H1 (cell line): ENCODE measurements at regions not wholly inside any gene's neighbourhood (a gene's known extent, or its start where the extent isn't known, plus 50 kb on each side); places are given as distances from the start of the nearest gene placed in this dataset.

Experiments
- CTCF ChIA-PET: fragments of 300-600 bp; sonication (Branson Sonifier 250); formaldehyde crosslinking; loops from one replicate; lab custom pipeline; 2021; ENCODE audit not compliant: partially characterized antibody; lab: Charles Lee
- POLR2A ChIA-PET: fragments of 300-600 bp; sonication (Branson Sonifier 250); formaldehyde crosslinking; loops from one replicate; lab custom pipeline; 2021; ENCODE audit warnings: inconsistent platforms; ENCODE audit not compliant: partially characterized antibody; lab: Charles Lee
- DNase-seq, 2 experiments: peaks; one replicate each; pipeline versions ENCODE4 v3.0.0 to v3.0.0-alpha.2; 2010 to 2022; ENCODE audit warnings: low spot score in 2 of 2, low read depth in 1 of 2, mixed read lengths in 1 of 2
- FAIRE-seq: peaks from 2 replicates; lab custom pipeline; 2011; peaks lifted over from hg19 to GRCh38; lab: Jason Lieb, UNC
- H2AFZ ChIP-seq: 2 replicates; pipeline ENCODE4 v1.8.1; 2012; ENCODE audit warnings: low read length, inconsistent platforms
- H2AK5ac ChIP-seq: 2 replicates; pipeline ENCODE4 v1.6.1; 2013; ENCODE audit warnings: low read depth, low read length
- H2BK120ac ChIP-seq: replicated peaks from 2 replicates; pipeline ENCODE3; 2013; ENCODE audit warnings: low read depth, low read length, inconsistent platforms
- H2BK12ac ChIP-seq: 2 replicates; pipeline ENCODE4 v1.6.1; 2013; ENCODE audit warnings: low read depth, low read length
- H2BK15ac ChIP-seq: 2 replicates; pipeline ENCODE4 v1.6.1; 2013; ENCODE audit warnings: low read length
- H2BK20ac ChIP-seq: 2 replicates; pipeline ENCODE4 v1.6.1; 2013; ENCODE audit warnings: low read length
- H2BK5ac ChIP-seq: 2 replicates; pipeline ENCODE4 v1.6.1; 2013; ENCODE audit warnings: low read depth, low read length
- H3K14ac ChIP-seq: 2 replicates; pipeline ENCODE4 v1.6.1; 2013; ENCODE audit warnings: inconsistent platforms; ENCODE audit not compliant: insufficient read length
- H3K18ac ChIP-seq: 2 replicates; pipeline ENCODE4 v1.6.1; 2013; ENCODE audit warnings: low read length; ENCODE audit errors: extremely low read depth
- H3K23ac ChIP-seq: 2 replicates; pipeline ENCODE4 v1.6.1; 2013; ENCODE audit warnings: inconsistent platforms; ENCODE audit not compliant: insufficient read length
- H3K23me2 ChIP-seq: 2 replicates; pipeline ENCODE4 v1.6.1; 2013; ENCODE audit warnings: low read depth, low read length
- H3K27ac ChIP-seq: 2 replicates; pipeline ENCODE4 v1.6.1; 2011; ENCODE audit warnings: low read depth, low read length, inconsistent platforms
- H3K27me3 ChIP-seq, 4 experiments: replicated peaks in 1 of 4; 1 replicate in 1 of 4; 2 replicates in 3 of 4; pipeline versions ENCODE4 v1.6.1 to v1.8.1; 2011 to 2013; ENCODE audit warnings: low read length in 3 of 4, mild to moderate bottlenecking in 3 of 4, inconsistent platforms in 2 of 4, mixed read lengths in 2 of 4, moderate library complexity in 1 of 4; ENCODE audit not compliant: control insufficient read depth in 3 of 4, insufficient read depth in 3 of 4; ENCODE audit errors: extremely low read depth in 1 of 4
- H3K36me3 ChIP-seq, 4 experiments: 2 replicates each; pipeline versions ENCODE4 v1.6.1 to v1.8.1; 2011 to 2013; ENCODE audit warnings: mild to moderate bottlenecking in 4 of 4, low read length in 3 of 4, moderate library complexity in 2 of 4, control low read depth in 1 of 4, inconsistent platforms in 1 of 4; ENCODE audit not compliant: insufficient read depth in 4 of 4, control insufficient read depth in 2 of 4
- H3K4ac ChIP-seq: replicated peaks from 2 replicates; pipeline ENCODE3; 2013; ENCODE audit warnings: low read length, low read depth, mixed read lengths, inconsistent platforms; ENCODE audit not compliant: insufficient read length
- H3K4me1 ChIP-seq, 4 experiments: replicated peaks in 1 of 4; 1 replicate in 1 of 4; 2 replicates in 3 of 4; pipeline versions ENCODE4 v1.6.1 to v1.8.1; 2011 to 2013; ENCODE audit warnings: low read length in 3 of 4, inconsistent platforms in 2 of 4, mixed read lengths in 1 of 4; ENCODE audit not compliant: insufficient read depth in 4 of 4, control insufficient read depth in 3 of 4
- H3K4me2 ChIP-seq, 2 experiments: 2 replicates each; pipeline versions ENCODE4 v1.6.1 to v1.8.1; 2011 to 2013; ENCODE audit warnings: low read depth in 2 of 2, low read length in 2 of 2, control low read depth in 1 of 2, inconsistent platforms in 1 of 2, mild to moderate bottlenecking in 1 of 2; ENCODE audit not compliant: insufficient read depth in 1 of 2
- H3K4me3 ChIP-seq, 4 experiments: fragments of 200-600, 300-600 bp in 1 of 4; sonication (generic), shearing (Covaris generic), sonication (Bioruptor Twin) in 1 of 4; 2 replicates each; pipeline versions ENCODE4 v1.5.1 to v1.8.1; 2011 to 2016; ENCODE audit warnings: low read length in 4 of 4, low read depth in 3 of 4, control low read depth in 2 of 4, inconsistent platforms in 2 of 4, mild to moderate bottlenecking in 2 of 4, mixed read lengths in 1 of 4, moderate library complexity in 1 of 4; ENCODE audit not compliant: insufficient read depth in 2 of 4; ENCODE audit errors: extremely low read depth in 1 of 4
- H3K56ac ChIP-seq: replicated peaks from 2 replicates; pipeline ENCODE3; 2013; ENCODE audit warnings: low read depth, mild to moderate bottlenecking, mixed read lengths, low read length, inconsistent platforms; ENCODE audit not compliant: insufficient read length
- H3K79me1 ChIP-seq: 2 replicates; pipeline ENCODE4 v1.6.1; 2013; ENCODE audit warnings: low read depth, low read length, control low read depth
- H3K79me2 ChIP-seq, 2 experiments: 2 replicates each; pipeline versions ENCODE4 v1.6.1 to v1.8.1; 2012 to 2013; ENCODE audit warnings: low read length in 2 of 2, mild to moderate bottlenecking in 2 of 2, inconsistent platforms in 1 of 2; ENCODE audit not compliant: insufficient read depth in 2 of 2, control insufficient read depth in 1 of 2
- H3K9ac ChIP-seq, 4 experiments: replicated peaks in 1 of 4; 1 replicate in 1 of 4; 2 replicates in 3 of 4; pipeline versions ENCODE4 v1.6.1 to v1.8.1; 2011 to 2013; ENCODE audit warnings: low read depth in 3 of 4, low read length in 3 of 4, control low read depth in 2 of 4, mild to moderate bottlenecking in 2 of 4, moderate library complexity in 2 of 4, inconsistent platforms in 1 of 4; ENCODE audit errors: extremely low read depth in 1 of 4
- H3K9me3 ChIP-seq, 2 experiments: 2 replicates each; pipeline versions ENCODE4 v1.6.1 to v1.8.1; 2012 to 2013; ENCODE audit warnings: mild to moderate bottlenecking in 2 of 2, moderate library complexity in 2 of 2, control low read depth in 1 of 2, inconsistent platforms in 1 of 2, low read depth in 1 of 2, low read length in 1 of 2, mixed read lengths in 1 of 2; ENCODE audit not compliant: insufficient read depth in 2 of 2
- H4K20me1 ChIP-seq, 2 experiments: replicated peaks in 1 of 2; 2 replicates each; pipeline versions ENCODE3 to v1.8.1; 2011 to 2013; ENCODE audit warnings: inconsistent platforms in 2 of 2, low read length in 2 of 2, mild to moderate bottlenecking in 1 of 2; ENCODE audit not compliant: insufficient read depth in 2 of 2, control insufficient read depth in 1 of 2
- H4K5ac ChIP-seq: 2 replicates; pipeline ENCODE4 v1.6.1; 2013; ENCODE audit warnings: low read length, low read depth, mixed read lengths, inconsistent platforms; ENCODE audit not compliant: insufficient read length
- H4K8ac ChIP-seq: 2 replicates; pipeline ENCODE4 v1.8.0; 2013; ENCODE audit warnings: mild to moderate bottlenecking, moderate library complexity, low read length, inconsistent platforms; ENCODE audit not compliant: insufficient read depth; ENCODE audit errors: extremely low read depth
- H4K91ac ChIP-seq: replicated peaks from 2 replicates; pipeline ENCODE3; 2013; ENCODE audit warnings: low read length, mixed read lengths, inconsistent platforms; ENCODE audit not compliant: insufficient read length
- BACH1 ChIP-seq: IDR thresholded peaks from 2 replicates; pipeline ENCODE4 v1.6.1; 2012; ENCODE audit warnings: low read length, improper control_type of control experiment
- CHD2 ChIP-seq: IDR thresholded peaks from 2 replicates; pipeline ENCODE4 v1.6.1; 2012; ENCODE audit warnings: low read length, improper control_type of control experiment
- RAD21 ChIP-seq, 2 experiments: IDR thresholded peaks in 1 of 2; conservative IDR thresholded peaks in 1 of 2; 2 replicates each; pipeline ENCODE4 v1.6.1; 2011; ENCODE audit warnings: low read depth in 2 of 2, low read length in 2 of 2, improper control_type of control experiment in 1 of 2, inconsistent platforms in 1 of 2, mild to moderate bottlenecking in 1 of 2, moderate library complexity in 1 of 2
- SAP30 ChIP-seq: fragments of 300-600 bp; sonication (generic); IDR thresholded peaks from 2 replicates; pipeline ENCODE4 v1.7.1; 2012; ENCODE audit warnings: low read length, moderate library complexity, mild to moderate bottlenecking, inconsistent platforms; ENCODE audit not compliant: insufficient read depth, insufficient replicate concordance
- SIN3A ChIP-seq, 2 experiments: IDR thresholded peaks in 1 of 2; conservative IDR thresholded peaks in 1 of 2; 2 replicates each; pipeline ENCODE4 v1.6.1; 2011 to 2012; ENCODE audit warnings: low read length in 2 of 2, improper control_type of control experiment in 1 of 2, low read depth in 1 of 2, mild to moderate bottlenecking in 1 of 2
- YY1 ChIP-seq: IDR thresholded peaks from 2 replicates; pipeline ENCODE4 v1.6.1; 2011; ENCODE audit warnings: low read depth, mild to moderate bottlenecking, low read length
- WGBS, 2 experiments: shearing (Covaris generic) in 1 of 2; methylation state at CpG; one replicate each; pipeline versions ENCODE4 v1.1.6 to v1.1.7; 2013 to 2015; ENCODE audit warnings: low lambda C conversion rate in 2 of 2, mixed read lengths in 2 of 2, inconsistent platforms in 1 of 2, low coverage in 1 of 2, missing lambda C conversion rate in 1 of 2; ENCODE audit not compliant: insufficient replicate concordance in 2 of 2, insufficient coverage in 1 of 2, insufficient read length in 1 of 2; ENCODE audit errors: extremely low coverage in 1 of 2, missing lambda C conversion rate in 1 of 2; 5-methylcytosine and 5-hydroxymethylcytosine counted together

DNA sequence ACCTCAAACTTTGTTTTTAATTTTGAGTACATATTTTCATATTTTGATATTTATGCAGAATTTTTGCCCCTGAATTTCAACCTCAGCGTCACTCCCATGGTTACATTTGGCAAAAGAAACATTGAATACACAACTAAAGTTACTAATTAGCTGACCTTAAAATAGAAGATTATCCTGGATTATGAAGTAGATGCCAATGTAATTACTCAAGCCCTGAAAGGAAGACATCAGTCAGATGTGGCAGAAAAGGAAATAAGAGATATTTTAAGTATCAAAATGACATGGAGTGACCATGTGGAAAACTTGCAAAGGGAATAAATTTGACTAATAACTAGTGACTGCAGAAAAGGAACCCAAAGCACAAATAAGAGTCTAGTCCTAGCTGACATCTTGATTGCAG is 701.3 kb upstream of the KCND2 start:
- H3K18ac ChIP-seq, result no peak overlapping the region
- no peak overlapping the region for H3K23ac ChIP-seq
- no peaks in the 10 kb centered on the region for H4K20me1 ChIP-seq
- H3K4me1 ChIP-seq, result 0 out of 7 replicates have a peak, but pooled peaks cover 0 to 2% (median 0%) of the 10 kb centered on the region in 4 experiments
- no peak overlapping the region for H2BK15ac ChIP-seq
- H4K91ac ChIP-seq, result no peak overlapping the region
- ChIA-PET CTCF (interaction anchor here (0.6 to 1.0 kb wide), 3 partner anchors 55 to 363 kb away, joined by 3 read pairs; no protein-coding TSS in a partner anchor), POLR2A (no interaction called here)
- no peak overlapping the region for H2BK20ac ChIP-seq
- H3K23me2 ChIP-seq, result no peaks in the 10 kb centered on the region
- WGBS, 2 experiments, result 94% methylated on average over 1 of the region's 1 CpG; no CpG with 5 or more reads in 1 of the 2 experiments
- no peak overlapping the region for H4K8ac ChIP-seq
- no peaks in the 10 kb centered on the region for H3K27me3 ChIP-seq
- no peaks in the 10 kb centered on the region for H3K9me3 ChIP-seq
- no peak overlapping the region for H2BK5ac ChIP-seq
- no peak overlapping the region for H3K4me2 ChIP-seq
- H3K27ac ChIP-seq, result no peak overlapping the region
- H3K9ac ChIP-seq, result no peak overlapping the region
- H3K79me1 ChIP-seq, result no peaks in the 10 kb centered on the region
- no peak overlapping the region for H4K5ac ChIP-seq
- H3K36me3 ChIP-seq, result no peaks in the 10 kb centered on the region
- no peaks in the 10 kb centered on the region for H3K79me2 ChIP-seq
- H3K14ac ChIP-seq, result no peak overlapping the region
- DNase-seq (no peak), FAIRE-seq (no peak)
- H3K4me3 ChIP-seq, result no peak overlapping the region
- H3K4ac ChIP-seq, result no peak overlapping the region
- H2BK12ac ChIP-seq, result no peak overlapping the region
- TF ChIP-seq RAD21 (IDR thresholded peaks at IDR 0.05 in 1 of 2, conservative IDR thresholded peaks at IDR 0.05 in 1 of 2; ENCODE audit: low read depth in 2 of 2, low read length in 2 of 2) (no peak), CHD2 (no peak), YY1 (no peak), SIN3A (conservative IDR thresholded peaks at IDR 0.05 in 1 of 2, IDR thresholded peaks at IDR 0.05 in 1 of 2; ENCODE audit: low read depth in 1 of 2, low read length in 2 of 2) (no peak), BACH1 (no peak), SAP30 (no peak)
- no peak overlapping the region for H2BK120ac ChIP-seq
- H3K56ac ChIP-seq, result no peak overlapping the region
- no peak overlapping the region for H2AFZ ChIP-seq
- no peak overlapping the region for H2AK5ac ChIP-seq
